RWPE1 (cell line): ENCODE measurements at regions not wholly inside any gene's neighbourhood (a gene's known extent, or its start where the extent isn't known, plus 50 kb on each side); places are given as distances from the start of the nearest gene placed in this dataset.

Experiments used
- CTCF ChIA-PET: fragments of 350-600 bp; sonication (Branson Sonifier 250); formaldehyde crosslinking; extraction: SDS; loops from one replicate; lab custom pipeline; 2021; lab: Yijun Ruan, JAX
- POLR2A ChIA-PET: fragments of 400-600 bp; formaldehyde crosslinking; extraction: SDS; loops from one replicate; lab custom pipeline; 2020; ENCODE audit warnings: antibody characterized with exemption; ENCODE audit not compliant: low non-redundant PET; lab: Yijun Ruan, JAX
- DNase-seq: peaks from one replicate; pipeline ENCODE4 v3.0.0; 2012; ENCODE audit warnings: low spot score
- H3K27ac ChIP-seq: fragments of 450-650 bp; 2 replicates; pipeline ENCODE4 v1.5.1; 2017
- CTCF ChIP-seq: fragments of 450-650 bp; conservative IDR thresholded peaks from 2 replicates; pipeline ENCODE4 v1.5.1; 2017; ENCODE audit warnings: low read depth, mild to moderate bottlenecking

GRCh38 chr2:226189061-226189460 lies 610.6 kb downstream of the IRS1 start:
- H3K27ac ChIP-seq: no peak overlapping the region
- no peak for TF ChIP-seq CTCF
- POLR2A ChIA-PET: no interaction called here
- no peak for DNase-seq
- CTCF ChIA-PET: no interaction called here

DNA sequence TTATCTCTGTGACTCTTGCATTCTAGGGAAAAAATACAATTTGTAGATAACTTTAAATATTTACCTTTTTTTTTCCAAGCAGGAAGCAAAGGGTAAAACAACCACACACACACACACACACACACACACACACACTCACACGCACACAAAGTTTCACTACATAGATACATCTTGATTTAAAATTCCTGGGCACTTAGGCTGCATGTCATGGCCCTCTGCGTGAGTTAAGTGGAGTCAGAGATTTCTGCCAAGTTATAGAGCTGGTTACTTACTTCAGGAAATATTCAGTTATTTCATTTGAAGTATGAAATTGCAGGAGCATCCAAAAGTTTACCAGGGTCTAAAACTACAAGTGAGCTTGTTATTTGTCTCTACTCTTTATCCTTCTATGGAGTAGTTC lies 612.0 kb downstream of the IRS1 start:
- TF ChIP-seq CTCF: no peak
- CTCF ChIA-PET: interaction anchor here (0.7 kb wide), 1 partner anchor 525 kb away, joined by 3 read pairs; no protein-coding TSS in a partner anchor
- no peak for DNase-seq
- POLR2A ChIA-PET: no interaction called here
- H3K27ac ChIP-seq: no peak overlapping the region

DNA sequence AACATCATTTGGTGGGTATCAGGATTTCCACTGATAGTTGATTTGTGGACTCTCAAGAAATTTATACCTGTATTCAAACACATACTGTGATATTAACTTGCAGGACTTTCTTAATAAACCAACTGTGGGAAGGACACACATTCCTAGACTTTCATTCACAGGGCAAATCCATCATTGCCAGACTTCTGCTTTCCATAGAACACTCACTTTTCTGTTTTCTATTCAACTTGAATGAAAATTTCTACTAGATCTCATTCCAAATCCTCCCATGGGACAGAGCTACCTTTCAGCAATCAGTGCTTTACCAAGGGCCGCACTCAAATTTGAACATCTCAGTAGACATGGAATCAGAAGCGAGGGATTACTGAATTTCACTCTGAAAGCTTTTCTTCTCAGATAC lies 612.5 kb downstream of the IRS1 start:
- ChIA-PET CTCF (interaction anchor here (0.7 kb wide), 1 partner anchor 525 kb away, joined by 3 read pairs; no protein-coding TSS in a partner anchor), POLR2A (no interaction called here)
- H3K27ac ChIP-seq: no peak overlapping the region
- no peak for TF ChIP-seq CTCF
- DNase-seq: no peak

GRCh38 chr2:226185616-226186211 lies 613.9 kb downstream of the IRS1 start:
- peak; percentile 60 for DNase-seq
- peak overlapping the region; percentile 92 for H3K27ac ChIP-seq
- TF ChIP-seq CTCF: no peak
- POLR2A ChIA-PET: no interaction called here
- CTCF ChIA-PET: interaction anchor here (0.6 kb wide), 1 partner anchor 1684 kb away, joined by 3 read pairs; no protein-coding TSS in a partner anchor

DNA sequence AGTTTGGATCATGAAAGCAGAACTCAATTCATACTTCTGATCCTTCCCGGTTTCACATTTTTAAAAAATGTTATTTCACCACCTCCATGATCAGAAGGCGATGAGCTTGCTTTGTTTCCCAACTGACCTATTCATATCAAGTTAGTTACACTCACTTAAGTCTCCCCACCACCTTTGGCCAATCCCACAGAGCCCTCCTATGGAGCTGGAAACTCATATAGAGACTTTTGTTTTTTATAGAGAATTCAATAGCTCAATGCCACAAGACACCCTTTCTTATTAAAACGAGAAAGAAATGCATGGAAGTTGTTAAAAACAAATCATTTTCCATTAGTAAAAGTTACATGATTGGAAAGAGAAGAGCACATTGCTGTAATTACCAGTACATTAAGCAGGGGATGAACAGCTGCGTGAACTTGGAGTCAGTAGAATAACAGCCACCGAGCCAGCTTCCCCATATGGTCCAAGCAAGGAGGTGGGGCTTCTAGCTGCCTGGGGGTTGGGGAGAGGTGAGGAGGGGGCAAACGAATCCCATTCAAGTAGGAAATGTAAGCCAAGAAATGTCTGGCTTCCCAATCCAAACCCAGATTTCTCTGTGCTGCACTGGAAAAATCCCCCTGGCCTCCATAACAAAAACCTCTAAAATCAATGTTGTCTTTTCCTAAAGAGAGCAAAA lies 614.5 kb downstream of the IRS1 start:
- CTCF ChIA-PET: interaction anchor here (0.6 kb wide), 1 partner anchor 1685 kb away, joined by 3 read pairs; no protein-coding TSS in a partner anchor
- POLR2A ChIA-PET: no interaction called here
- peak overlapping the region; percentile 92 for H3K27ac ChIP-seq
- no peak for TF ChIP-seq CTCF
- DNase-seq: peak; percentile 14

GRCh38 chr2:226184540-226184939 lies 615.1 kb downstream of the IRS1 start:
- ChIA-PET CTCF (interaction anchor here (0.8 kb wide), 1 partner anchor 295 kb away, joined by 3 read pairs; no protein-coding TSS in a partner anchor), POLR2A (no interaction called here)
- DNase-seq: no peak
- H3K27ac ChIP-seq: no peak overlapping the region
- TF ChIP-seq CTCF: no peak
